Liver (tissue), 7 donors: ENCODE measurements at regions not wholly inside any gene's neighbourhood (a gene's known extent, or its start where the extent isn't known, plus 50 kb on each side); places are given as distances from the start of the nearest gene placed in this dataset.

ENCODE experiments used
- DNase-seq: peaks from one replicate; pipeline ENCODE4 v3.0.0-alpha.2; 2017; ENCODE audit warnings: low spot score
- H3K27ac ChIP-seq, 2 donors: one replicate each; pipeline ENCODE4 v1.7.0; 2013; ENCODE audit warnings: inconsistent platforms in 2 of 2, low read length in 2 of 2, control low read depth in 1 of 2, low read depth in 1 of 2, mild to moderate bottlenecking in 1 of 2
- H3K27me3 ChIP-seq, 4 donors: one replicate each; pipeline versions ENCODE4 v1.6.1 to v1.7.0; 2013; ENCODE audit warnings: low read length in 3 of 4, inconsistent platforms in 1 of 4, mild to moderate bottlenecking in 1 of 4, moderate library complexity in 1 of 4; ENCODE audit not compliant: control insufficient read depth in 4 of 4, insufficient read depth in 4 of 4
- H3K36me3 ChIP-seq, 4 donors: one replicate each; pipeline versions ENCODE4 v1.6.1 to v1.7.0; 2013; ENCODE audit warnings: low read length in 3 of 4, mild to moderate bottlenecking in 3 of 4, low read depth in 1 of 4, moderate library complexity in 1 of 4; ENCODE audit not compliant: control insufficient read depth in 4 of 4, insufficient read depth in 3 of 4
- H3K4me1 ChIP-seq, 4 donors: one replicate each; pipeline versions ENCODE4 v1.6.1 to v1.7.0; 2013; ENCODE audit warnings: low read length in 3 of 4, mild to moderate bottlenecking in 3 of 4, moderate library complexity in 1 of 4; ENCODE audit not compliant: control insufficient read depth in 4 of 4, insufficient read depth in 4 of 4
- H3K4me3 ChIP-seq, 3 donors: one replicate each; pipeline versions ENCODE4 v1.6.1 to v1.7.0; 2013; ENCODE audit warnings: low read length in 3 of 3, control low read depth in 1 of 3, low read depth in 1 of 3, mild to moderate bottlenecking in 1 of 3
- H3K9ac ChIP-seq, 2 donors: one replicate each; pipeline ENCODE4 v1.7.0; 2013; ENCODE audit warnings: low read length in 2 of 2, mild to moderate bottlenecking in 2 of 2, moderate library complexity in 2 of 2, control low read depth in 1 of 2, low read depth in 1 of 2
- H3K9me3 ChIP-seq, 4 donors: one replicate each; pipeline versions ENCODE4 v1.6.1 to v1.7.0; 2013; ENCODE audit warnings: low read length in 3 of 4; ENCODE audit not compliant: control insufficient read depth in 4 of 4
- ATF3 ChIP-seq: IDR thresholded peaks from 2 replicates; pipeline ENCODE4 v1.6.1; 2016; ENCODE audit warnings: antibody characterized with exemption
- EGR1 ChIP-seq, 2 donors: IDR thresholded peaks; 2 replicates each; pipeline ENCODE4 v1.6.1; 2016 to 2018; ENCODE audit warnings: antibody characterized with exemption in 2 of 2, low read depth in 2 of 2
- FOXA1 ChIP-seq: IDR thresholded peaks from 2 replicates; pipeline ENCODE4 v1.6.1; 2016; ENCODE audit warnings: antibody characterized with exemption
- FOXA2 ChIP-seq: IDR thresholded peaks from 2 replicates; pipeline ENCODE4 v1.6.1; 2016; ENCODE audit warnings: antibody characterized with exemption
- HNF4A ChIP-seq, 2 donors: conservative IDR thresholded peaks; 2 replicates each; pipeline ENCODE4 v1.6.1; 2016; ENCODE audit warnings: antibody characterized with exemption in 2 of 2, mild to moderate bottlenecking in 2 of 2
- HNF4G ChIP-seq: IDR thresholded peaks from 2 replicates; pipeline ENCODE4 v1.6.1; 2016; ENCODE audit warnings: antibody characterized with exemption
- MAX ChIP-seq: IDR thresholded peaks from 2 replicates; pipeline ENCODE4 v1.6.1; 2016; ENCODE audit warnings: antibody characterized with exemption
- NR2F2 ChIP-seq: IDR thresholded peaks from 2 replicates; pipeline ENCODE4 v1.6.1; 2016; ENCODE audit warnings: antibody characterized with exemption
- RAD21 ChIP-seq, 2 donors: IDR thresholded peaks; 2 replicates each; pipeline ENCODE4 v1.6.1; 2016; ENCODE audit warnings: antibody characterized with exemption in 2 of 2, mild to moderate bottlenecking in 2 of 2
- REST ChIP-seq: IDR thresholded peaks from 2 replicates; pipeline ENCODE4 v1.6.1; 2016; ENCODE audit warnings: antibody characterized with exemption, mild to moderate bottlenecking
- TAF1 ChIP-seq: conservative IDR thresholded peaks from 2 replicates; pipeline ENCODE4 v1.6.1; 2016; ENCODE audit warnings: antibody characterized with exemption, mild to moderate bottlenecking
- WGBS: extraction: QIAGEN DNeasy Blood & Tissue Kit; methylation state at CpG from one replicate; pipeline ENCODE4 v1.1.7; 2013; 5-methylcytosine and 5-hydroxymethylcytosine counted together
- donor health status: healthy.
- donor health status: healthy.
- donor health status: healthy.
- donor health status: healthy.

- 93% methylated on average over 3 of the region's 3 CpGs for WGBS
- Histone ChIP-seq H3K27me3 (no peaks in the 10 kb centered on the region), H3K27ac (no peak overlapping the region), H3K9ac (no peak overlapping the region), H3K4me1 (no peaks in the 10 kb centered on the region), H3K4me3 (no peak overlapping the region), H3K9me3 (no peaks in the 10 kb centered on the region), H3K36me3 (no peaks in the 10 kb centered on the region)
- TF ChIP-seq REST (no peak), ATF3 (no peak), HNF4A (conservative IDR thresholded peaks at IDR 0.05) (no peak), MAX (no peak)
- DNase-seq = no peak
These were observed 159.1 kb downstream of the LTN1 start for GRCh38 chr21:28833609-28834008.

DNA sequence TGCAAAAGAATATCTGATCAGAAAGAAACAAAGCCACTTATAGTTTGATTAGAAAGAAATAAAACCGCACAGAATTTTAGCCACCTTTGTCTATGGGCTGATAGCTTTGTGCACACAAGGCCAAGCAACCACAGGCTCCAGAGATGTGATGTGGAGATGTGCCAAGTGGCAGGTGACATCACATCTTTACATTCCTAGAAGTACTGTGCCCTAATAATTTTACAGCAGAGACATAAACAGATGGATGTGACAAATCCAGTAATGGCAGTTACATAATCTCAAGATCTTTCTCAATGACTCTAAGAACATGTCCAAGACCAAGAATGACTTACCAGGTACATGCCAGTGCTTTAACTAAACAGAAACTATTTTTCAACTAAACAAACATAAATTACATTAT, 159.5 kb downstream of the LTN1 start:
- Histone ChIP-seq H3K4me3 (no peak overlapping the region), H3K27me3 (no peaks in the 10 kb centered on the region), H3K9ac (no peak overlapping the region), H3K9me3 (no peaks in the 10 kb centered on the region), H3K36me3 (no peaks in the 10 kb centered on the region), H3K4me1 (no peaks in the 10 kb centered on the region), H3K27ac (no peak overlapping the region)
- TF ChIP-seq EGR1 (IDR thresholded peaks at IDR 0.05; ENCODE audit: low read depth in 2 of 2) (no peak), FOXA2 (no peak), FOXA1 (no peak), NR2F2 (no peak), HNF4A (conservative IDR thresholded peaks at IDR 0.05) (no peak), HNF4G (no peak), MAX (no peak), REST (no peak), TAF1 (no peak), RAD21 (IDR thresholded peaks at IDR 0.05) (no peak)
- DNase-seq = no peak
- 82% methylated on average over 1 of the region's 1 CpG for WGBS

DNA sequence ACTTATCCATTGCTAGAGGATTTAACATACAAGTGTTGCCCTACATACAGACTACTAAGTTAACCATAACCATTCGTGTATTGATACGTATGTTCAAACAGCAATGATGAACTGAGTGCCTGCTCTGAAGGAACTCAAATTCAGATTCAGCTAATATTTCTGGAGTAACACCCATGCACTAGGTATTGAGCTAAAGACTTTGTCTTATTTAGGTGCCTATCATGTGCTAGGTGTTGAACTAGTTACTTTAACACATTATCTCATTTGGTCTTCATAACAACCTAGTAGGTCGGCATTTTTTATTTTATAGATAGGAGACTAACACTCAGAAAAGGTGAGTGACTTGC, 160.0 kb downstream of the LTN1 start:
- no peak for DNase-seq
- no peaks in the 10 kb centered on the region for H3K4me1 ChIP-seq
- no peak overlapping the region for H3K9ac ChIP-seq
- H3K27me3 ChIP-seq = no peaks in the 10 kb centered on the region
- H3K9me3 ChIP-seq = no peaks in the 10 kb centered on the region
- H3K36me3 ChIP-seq = no peaks in the 10 kb centered on the region
- H3K27ac ChIP-seq = no peak overlapping the region
- TF ChIP-seq MAX = no peak
- 96% methylated on average over 3 of the region's 3 CpGs for WGBS
- no peak overlapping the region for H3K4me3 ChIP-seq
